ENCODE measurements at regions not wholly inside any gene's neighbourhood (a gene's known extent, or its start where the extent isn't known, plus 50 kb on each side); places are given as distances from the start of the nearest gene placed in this dataset.
"Not testable (repeated sequence)": the region's sequence is repeated elsewhere in the genome, so short reads cannot be mapped to it uniquely, and the experiment has no call there.

DNA sequence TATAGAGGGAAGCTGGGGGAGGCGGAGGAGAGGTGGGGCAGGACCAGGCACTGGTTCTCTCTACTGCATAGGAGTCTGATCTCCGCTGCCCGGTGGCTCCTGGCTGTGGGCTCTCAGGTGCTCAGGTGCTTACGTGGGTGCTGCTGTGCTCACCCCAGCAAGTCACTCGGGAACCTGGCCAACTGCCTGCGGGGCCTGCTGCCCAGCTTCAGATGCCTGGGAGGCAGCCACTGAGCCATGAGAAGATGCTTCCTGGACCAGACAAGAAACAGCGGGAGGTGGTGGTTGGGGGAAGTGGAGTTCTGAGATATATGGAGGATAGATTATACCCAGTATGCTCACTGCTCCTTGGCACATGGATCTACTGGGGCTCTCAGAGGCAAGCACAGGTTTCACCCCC is 1303.4 kb downstream of the TBC1D22A start:
- Histone ChIP-seq H3K4me2 (ENCODE audit: low read length) (no peak overlapping the region), H3K9me2 (replicated peaks; ENCODE audit: low read length) (no peaks in the 10 kb centered on the region), H3K4me1 (ENCODE audit: insufficient read depth, low read length) (no peaks in the 10 kb centered on the region), H3K27me3 (ENCODE audit: low read length) (no peaks in the 10 kb centered on the region), H3K36me3 (ENCODE audit: low read depth, low read length) (no peaks in the 10 kb centered on the region), H3K4me3 (ENCODE audit: low read length) (no peak overlapping the region), H3K27ac (ENCODE audit: low read length) (no peak overlapping the region), H3K9me3 (ENCODE audit: low read length) (no peaks in the 10 kb centered on the region), H2AFZ (ENCODE audit: low read length) (no peak overlapping the region), H3F3A (ENCODE audit: low read length, unreplicated experiment) (no peaks in the 10 kb centered on the region), H3K79me2 (ENCODE audit: low read length) (no peaks in the 10 kb centered on the region), H3K9ac (ENCODE audit: low read length) (no peak overlapping the region), H4K20me1 (ENCODE audit: low read length) (no peaks in the 10 kb centered on the region)
- DNase-seq (no peak), ATAC-seq (no peak)
- POLR2A ChIA-PET (ENCODE audit: unreplicated experiment): no interaction called here
- TF ChIP-seq, protein P1, sequence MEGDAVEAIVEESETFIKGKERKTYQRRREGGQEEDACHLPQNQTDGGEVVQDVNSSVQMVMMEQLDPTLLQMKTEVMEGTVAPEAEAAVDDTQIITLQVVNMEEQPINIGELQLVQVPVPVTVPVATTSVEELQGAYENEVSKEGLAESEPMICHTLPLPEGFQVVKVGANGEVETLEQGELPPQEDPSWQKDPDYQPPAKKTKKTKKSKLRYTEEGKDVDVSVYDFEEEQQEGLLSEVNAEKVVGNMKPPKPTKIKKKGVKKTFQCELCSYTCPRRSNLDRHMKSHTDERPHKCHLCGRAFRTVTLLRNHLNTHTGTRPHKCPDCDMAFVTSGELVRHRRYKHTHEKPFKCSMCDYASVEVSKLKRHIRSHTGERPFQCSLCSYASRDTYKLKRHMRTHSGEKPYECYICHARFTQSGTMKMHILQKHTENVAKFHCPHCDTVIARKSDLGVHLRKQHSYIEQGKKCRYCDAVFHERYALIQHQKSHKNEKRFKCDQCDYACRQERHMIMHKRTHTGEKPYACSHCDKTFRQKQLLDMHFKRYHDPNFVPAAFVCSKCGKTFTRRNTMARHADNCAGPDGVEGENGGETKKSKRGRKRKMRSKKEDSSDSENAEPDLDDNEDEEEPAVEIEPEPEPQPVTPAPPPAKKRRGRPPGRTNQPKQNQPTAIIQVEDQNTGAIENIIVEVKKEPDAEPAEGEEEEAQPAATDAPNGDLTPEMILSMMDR (conservative IDR thresholded peaks at IDR 0.05; ENCODE audit: low read depth, low read length): no peak
- no peak for TF ChIP-seq EZH2 (IDR thresholded peaks at IDR 0.05; ENCODE audit: low read length, unreplicated experiment)
- TF ChIP-seq EZH2phosphoT487 (IDR thresholded peaks at IDR 0.05; ENCODE audit: borderline replicate concordance, low read length): no peak
- no TSS peak for BruUV-seq (replicated peaks)
- intact Hi-C loops (cut with micrococcal nuclease): no loop called here
- CTCF ChIA-PET: no interaction called here

DNA sequence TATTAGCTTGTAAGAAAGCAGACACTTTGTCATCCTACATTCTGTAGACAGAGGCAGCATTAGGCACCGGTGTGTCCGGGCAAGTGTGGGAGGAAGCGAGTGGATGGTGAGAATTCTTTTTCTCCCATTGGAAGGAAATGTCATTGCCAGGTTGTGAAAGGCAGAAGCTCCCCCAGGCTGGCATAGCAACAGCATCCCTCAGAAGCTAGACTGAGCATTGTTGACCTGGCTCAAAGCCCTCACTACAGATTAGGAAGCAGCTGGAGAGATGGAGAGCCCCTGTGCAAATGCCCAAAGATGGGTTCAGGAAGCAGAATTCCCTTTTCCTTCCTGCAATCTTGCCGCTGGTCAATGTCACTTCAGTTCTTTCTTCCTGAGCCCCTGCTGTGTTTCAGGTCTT is 1299.3 kb downstream of the TBC1D22A start:
- ChIA-PET POLR2A (ENCODE audit: unreplicated experiment) (no interaction called here), CTCF (no interaction called here)
- no peaks in the 10 kb centered on the region for H4K20me1 ChIP-seq (ENCODE audit: low read length)
- intact Hi-C loops (cut with micrococcal nuclease): no loop called here
- H3K79me2 ChIP-seq (ENCODE audit: low read length): no peaks in the 10 kb centered on the region
- TF ChIP-seq, protein P1 (conservative IDR thresholded peaks at IDR 0.05; ENCODE audit: low read depth, low read length): no peak
- TF ChIP-seq EZH2 (IDR thresholded peaks at IDR 0.05; ENCODE audit: low read length, unreplicated experiment) (no peak), EZH2phosphoT487 (IDR thresholded peaks at IDR 0.05; ENCODE audit: borderline replicate concordance, low read length) (no peak)
- H3F3A ChIP-seq (ENCODE audit: low read length, unreplicated experiment): no peaks in the 10 kb centered on the region
- DNase-seq (no peak), ATAC-seq (no peak)
- no peak overlapping the region for H3K27ac ChIP-seq (ENCODE audit: low read length)
- no TSS peak for BruUV-seq (replicated peaks)
- H2AFZ ChIP-seq (ENCODE audit: low read length): no peak overlapping the region
- no peaks in the 10 kb centered on the region for H3K4me1 ChIP-seq (ENCODE audit: insufficient read depth, low read length)
- H3K9me2 ChIP-seq (replicated peaks; ENCODE audit: low read length): no peaks in the 10 kb centered on the region
- no peaks in the 10 kb centered on the region for H3K36me3 ChIP-seq (ENCODE audit: low read depth, low read length)
- H3K4me3 ChIP-seq (ENCODE audit: low read length): no peak overlapping the region
- no peaks in the 10 kb centered on the region for H3K9me3 ChIP-seq (ENCODE audit: low read length)
- H3K9ac ChIP-seq (ENCODE audit: low read length): no peak overlapping the region
- H3K4me2 ChIP-seq (ENCODE audit: low read length): no peak overlapping the region
- H3K27me3 ChIP-seq (ENCODE audit: low read length): no peaks in the 10 kb centered on the region

DNA sequence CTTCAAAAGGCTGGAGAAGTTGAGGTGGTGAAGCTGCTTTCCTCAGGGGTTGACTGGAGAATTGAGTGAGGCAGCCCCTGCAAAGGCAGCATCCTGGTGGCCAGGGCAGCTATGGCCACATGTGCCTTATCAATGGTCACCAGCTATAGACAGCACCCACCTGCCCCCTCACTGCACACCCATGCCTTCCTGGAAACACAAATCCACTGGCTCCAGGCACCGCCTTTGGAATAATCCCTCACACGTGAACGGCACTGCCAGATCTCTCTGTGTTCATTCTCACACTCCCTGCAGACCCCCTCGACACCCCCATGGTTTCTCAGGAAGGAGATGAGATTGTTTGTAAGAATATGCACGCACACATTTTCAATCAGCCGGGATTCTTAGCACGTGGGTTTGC is 1297.8 kb downstream of the TBC1D22A start:
- Histone ChIP-seq H3K4me2 (ENCODE audit: low read length) (no peak overlapping the region), H3K9ac (ENCODE audit: low read length) (no peak overlapping the region), H3K4me1 (ENCODE audit: insufficient read depth, low read length) (no peaks in the 10 kb centered on the region), H3K27me3 (ENCODE audit: low read length) (no peaks in the 10 kb centered on the region), H3K27ac (ENCODE audit: low read length) (no peak overlapping the region), H3F3A (ENCODE audit: low read length, unreplicated experiment) (no peaks in the 10 kb centered on the region), H4K20me1 (ENCODE audit: low read length) (no peaks in the 10 kb centered on the region), H3K4me3 (ENCODE audit: low read length) (no peak overlapping the region), H2AFZ (ENCODE audit: low read length) (no peak overlapping the region), H3K79me2 (ENCODE audit: low read length) (no peaks in the 10 kb centered on the region), H3K36me3 (ENCODE audit: low read depth, low read length) (no peaks in the 10 kb centered on the region), H3K9me3 (ENCODE audit: low read length) (no peaks in the 10 kb centered on the region), H3K9me2 (replicated peaks; ENCODE audit: low read length) (no peaks in the 10 kb centered on the region)
- DNase-seq (no peak), ATAC-seq (no peak)
- TF ChIP-seq EZH2phosphoT487 (IDR thresholded peaks at IDR 0.05; ENCODE audit: borderline replicate concordance, low read length) (no peak), EZH2 (IDR thresholded peaks at IDR 0.05; ENCODE audit: low read length, unreplicated experiment) (no peak)
- TF ChIP-seq, protein P1 (conservative IDR thresholded peaks at IDR 0.05; ENCODE audit: low read depth, low read length): no peak
- ChIA-PET CTCF (no interaction called here), POLR2A (ENCODE audit: unreplicated experiment) (no interaction called here)
- intact Hi-C loops (cut with micrococcal nuclease): no loop called here
- BruUV-seq (replicated peaks): no TSS peak

DNA sequence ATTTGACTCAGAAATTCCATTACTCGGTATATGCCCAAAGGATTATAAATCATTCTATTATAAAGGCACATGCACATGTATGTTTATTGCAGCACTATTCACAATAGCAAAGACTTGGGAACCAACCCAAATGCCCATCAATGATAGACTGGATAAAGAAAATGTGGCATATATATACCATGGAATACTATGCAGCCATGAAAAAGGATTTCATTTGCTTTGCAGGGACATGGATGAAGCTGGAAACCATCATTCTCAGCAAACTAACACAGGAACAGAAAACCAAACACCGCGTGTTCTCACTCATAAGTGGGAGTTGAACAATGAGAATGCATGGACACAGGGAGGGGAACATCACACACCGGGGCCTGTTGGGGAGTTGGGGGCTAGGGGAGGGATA is 1297.1 kb downstream of the TBC1D22A start:
- H3K9me2 ChIP-seq (replicated peaks; ENCODE audit: low read length); ATAC-seq; H3F3A ChIP-seq (ENCODE audit: low read length, unreplicated experiment); BruUV-seq (replicated peaks); H3K9ac ChIP-seq (ENCODE audit: low read length); H3K4me1 ChIP-seq (ENCODE audit: insufficient read depth, low read length); H3K4me3 ChIP-seq (ENCODE audit: low read length); CTCF ChIA-PET; POLR2A ChIA-PET (ENCODE audit: unreplicated experiment); H3K4me2 ChIP-seq (ENCODE audit: low read length); H2AFZ ChIP-seq (ENCODE audit: low read length); H3K27me3 ChIP-seq (ENCODE audit: low read length); H3K36me3 ChIP-seq (ENCODE audit: low read depth, low read length); intact Hi-C loops (cut with micrococcal nuclease); H3K27ac ChIP-seq (ENCODE audit: low read length); DNase-seq; H3K9me3 ChIP-seq (ENCODE audit: low read length); H4K20me1 ChIP-seq (ENCODE audit: low read length); H3K79me2 ChIP-seq (ENCODE audit: low read length): not testable (repeated sequence)

Measured in PC-3 (cell line).